ENCODE measurements at regions not wholly inside any gene's neighbourhood (a gene's known extent, or its start where the extent isn't known, plus 50 kb on each side); places are given as distances from the start of the nearest gene placed in this dataset.

DNA sequence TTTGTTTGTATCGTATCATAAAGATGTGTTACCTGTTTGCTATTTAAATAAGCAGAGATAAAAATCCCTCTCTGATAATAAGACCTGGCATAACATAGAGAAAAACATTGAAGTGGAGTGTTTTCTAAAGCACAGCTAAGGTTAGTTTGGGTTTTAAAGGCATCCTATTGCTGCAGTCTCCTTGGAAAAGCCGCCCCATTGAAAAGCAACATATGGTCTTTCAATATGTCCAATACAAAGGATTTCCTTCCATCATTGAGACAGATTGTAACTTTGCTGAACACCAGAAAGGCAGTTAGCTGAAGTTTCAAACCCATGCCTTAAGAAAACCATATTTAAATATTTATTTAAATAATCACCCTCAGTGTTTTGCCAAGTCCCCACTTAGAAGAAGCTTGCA lies 898.5 kb upstream of the KCND2 start:
- Histone ChIP-seq H3K36me3 (no peaks in the 10 kb centered on the region), H3K27ac (no peak overlapping the region), H3K4me3 (no peak overlapping the region), H3K27me3 (no peaks in the 10 kb centered on the region), H3K4me1 (no peaks in the 10 kb centered on the region), H3K9me3 (no peaks in the 10 kb centered on the region)
- TF ChIP-seq, protein P1, sequence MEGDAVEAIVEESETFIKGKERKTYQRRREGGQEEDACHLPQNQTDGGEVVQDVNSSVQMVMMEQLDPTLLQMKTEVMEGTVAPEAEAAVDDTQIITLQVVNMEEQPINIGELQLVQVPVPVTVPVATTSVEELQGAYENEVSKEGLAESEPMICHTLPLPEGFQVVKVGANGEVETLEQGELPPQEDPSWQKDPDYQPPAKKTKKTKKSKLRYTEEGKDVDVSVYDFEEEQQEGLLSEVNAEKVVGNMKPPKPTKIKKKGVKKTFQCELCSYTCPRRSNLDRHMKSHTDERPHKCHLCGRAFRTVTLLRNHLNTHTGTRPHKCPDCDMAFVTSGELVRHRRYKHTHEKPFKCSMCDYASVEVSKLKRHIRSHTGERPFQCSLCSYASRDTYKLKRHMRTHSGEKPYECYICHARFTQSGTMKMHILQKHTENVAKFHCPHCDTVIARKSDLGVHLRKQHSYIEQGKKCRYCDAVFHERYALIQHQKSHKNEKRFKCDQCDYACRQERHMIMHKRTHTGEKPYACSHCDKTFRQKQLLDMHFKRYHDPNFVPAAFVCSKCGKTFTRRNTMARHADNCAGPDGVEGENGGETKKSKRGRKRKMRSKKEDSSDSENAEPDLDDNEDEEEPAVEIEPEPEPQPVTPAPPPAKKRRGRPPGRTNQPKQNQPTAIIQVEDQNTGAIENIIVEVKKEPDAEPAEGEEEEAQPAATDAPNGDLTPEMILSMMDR (IDR thresholded peaks at IDR 0.05): no peak
- 43 to 58% methylated on average over 2 of the region's 2 CpGs for WGBS, 2 donors
- intact Hi-C loops (cut with DNase I): no loop called here
- no peak for DNase-seq
- ATAC-seq: no peak
- no peak for FAIRE-seq

GRCh38 chr7:119377861-119378260 lies 895.1 kb upstream of the KCND2 start:
- whole genome bisulfite sequencing, 2 donors: 59 to 70% methylated on average over 1 of the region's 1 CpG
- no peak for FAIRE-seq
- intact Hi-C loops (cut with DNase I): no loop called here
- Histone ChIP-seq H3K27ac (no peak overlapping the region), H3K36me3 (no peaks in the 10 kb centered on the region), H3K9me3 (no peaks in the 10 kb centered on the region), H3K27me3 (no peaks in the 10 kb centered on the region), H3K4me3 (no peak overlapping the region), H3K4me1 (no peaks in the 10 kb centered on the region)
- TF ChIP-seq, protein P1 (IDR thresholded peaks at IDR 0.05): no peak
- DNase-seq: no peak
- no peak for ATAC-seq

GRCh38 chr7:119382726-119383125 lies 890.2 kb upstream of the KCND2 start:
- Histone ChIP-seq H3K4me3 (no peak overlapping the region), H3K9me3 (no peaks in the 10 kb centered on the region), H3K27ac (no peak overlapping the region), H3K36me3 (no peaks in the 10 kb centered on the region), H3K4me1 (no peaks in the 10 kb centered on the region), H3K27me3 (no peaks in the 10 kb centered on the region)
- intact Hi-C loops (cut with DNase I): no loop called here
- DNase-seq (no peak), ATAC-seq (no peak), FAIRE-seq (no peak)
- TF ChIP-seq, protein P1 (IDR thresholded peaks at IDR 0.05): no peak

- Histone ChIP-seq H3K27ac (no peak overlapping the region), H3K27me3 (no peaks in the 10 kb centered on the region), H3K9me3 (no peaks in the 10 kb centered on the region), H3K4me1 (no peaks in the 10 kb centered on the region), H3K4me3 (no peak overlapping the region), H3K36me3 (no peaks in the 10 kb centered on the region)
- TF ChIP-seq, protein P1 (IDR thresholded peaks at IDR 0.05): no peak
- WGBS, 2 donors: 54 to 65% methylated on average over 2 of the region's 2 CpGs
- no peak for FAIRE-seq
- no peak for ATAC-seq
- intact Hi-C loops (cut with DNase I): no loop called here
- DNase-seq: no peak
Observed at GRCh38 chr7:119395024-119395423, 878.0 kb upstream of the KCND2 start.

DNA sequence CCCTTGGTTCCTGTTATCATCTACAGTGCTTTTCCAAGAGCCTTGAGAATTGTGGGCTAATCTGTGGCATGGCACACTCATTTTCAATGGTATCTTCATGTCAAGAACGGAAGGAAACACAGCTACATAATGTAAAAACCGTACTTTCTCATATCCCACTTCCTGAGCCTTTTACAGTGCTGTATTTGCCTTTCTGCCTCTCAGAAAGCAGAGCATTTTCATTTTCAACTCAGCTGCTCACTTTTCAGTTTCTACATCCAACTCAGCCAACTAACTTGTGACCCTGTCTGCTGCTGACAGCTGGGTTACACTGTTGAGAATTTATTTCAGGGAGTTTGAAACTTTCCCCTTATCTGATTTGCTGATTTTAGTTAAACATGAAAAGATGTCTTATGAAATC lies 875.8 kb upstream of the KCND2 start:
- TF ChIP-seq, protein P1 (IDR thresholded peaks at IDR 0.05): no peak
- 52 to 61% methylated on average over 2 of the region's 2 CpGs for WGBS, 2 donors
- Histone ChIP-seq H3K9me3 (no peaks in the 10 kb centered on the region), H3K27ac (no peak overlapping the region), H3K36me3 (no peaks in the 10 kb centered on the region), H3K4me1 (no peaks in the 10 kb centered on the region), H3K4me3 (no peak overlapping the region), H3K27me3 (no peaks in the 10 kb centered on the region)
- ATAC-seq (no peak), DNase-seq (no peak), FAIRE-seq (no peak)
- intact Hi-C loops (cut with DNase I): no loop called here
